GM19455 (cell line): ENCODE measurements at regions not wholly inside any gene's neighbourhood (a gene's known extent, or its start where the extent isn't known, plus 50 kb on each side); places are given as distances from the start of the nearest gene placed in this dataset.

Experiments used
- ATAC-seq: cut with Tn5 transposase; IDR thresholded peaks from one replicate; pipeline ENCODE4 v1.9.1; 2021; ENCODE audit not compliant: unreplicated experiment

- no peak for ATAC-seq
Observed at GRCh38 chr5:60010328-60010727, 116.8 kb upstream of the PDE4D start.

- ATAC-seq, result no peak
Observed at GRCh38 chr5:60007729-60008128, 114.2 kb upstream of the PDE4D start.

- ATAC-seq, result no peak
Observed at GRCh38 chr5:59999056-59999455, 105.5 kb upstream of the PDE4D start.

GRCh38 chr5:59992206-59992605 is 98.7 kb upstream of the PDE4D start:
- no peak for ATAC-seq

- ATAC-seq, result no peak
Observed at GRCh38 chr5:59988396-59988795, 94.9 kb upstream of the PDE4D start.

- ATAC-seq, result no peak
Observed at GRCh38 chr5:59976342-59976741, 82.8 kb upstream of the PDE4D start.

- ATAC-seq, result no peak
Observed at GRCh38 chr5:59972043-59972442, 78.5 kb upstream of the PDE4D start.

- no peak for ATAC-seq
Observed at GRCh38 chr5:59959330-59959729, 65.8 kb upstream of the PDE4D start.

GRCh38 chr5:59956130-59956783 is 62.7 kb upstream of the PDE4D start:
- no peak for ATAC-seq

GRCh38 chr5:59955241-59955640 is 61.7 kb upstream of the PDE4D start:
- no peak for ATAC-seq

GRCh38 chr5:59943452-59944113 is 50.1 kb upstream of the PDE4D start:
- ATAC-seq, result no peak
